DND-41 (cell line): ENCODE measurements at regions not wholly inside any gene's neighbourhood (a gene's known extent, or its start where the extent isn't known, plus 50 kb on each side); places are given as distances from the start of the nearest gene placed in this dataset.

ENCODE experiments used
- ATAC-seq: fragments of 200-7000 bp; cut with Tn5 transposase; 3 replicates; pipeline ENCODE4 v1.9.1; 2021; ENCODE audit warnings: low read depth; ENCODE audit not compliant: insufficient read depth
- DNase-seq: peaks from one replicate; pipeline ENCODE4 v3.0.0-alpha.2; 2020
- H2AFZ ChIP-seq: 2 replicates; pipeline ENCODE4 v1.6.0; 2012; ENCODE audit warnings: low read depth, low read length
- H3K27ac ChIP-seq: 2 replicates; pipeline ENCODE4 v1.5.1; 2012; ENCODE audit warnings: low read length, inconsistent platforms
- H3K27me3 ChIP-seq: fragments of 200-600 bp; sonication (generic); 2 replicates; pipeline ENCODE4 v1.6.0; 2012; ENCODE audit warnings: low read length, mild to moderate bottlenecking, inconsistent platforms; ENCODE audit not compliant: insufficient read depth, poor library complexity
- H3K36me3 ChIP-seq: 2 replicates; pipeline ENCODE4 v1.5.1; 2012; ENCODE audit warnings: low read length, inconsistent platforms; ENCODE audit not compliant: insufficient read depth
- H3K4me1 ChIP-seq: 2 replicates; pipeline ENCODE4 v1.5.1; 2012; ENCODE audit warnings: mild to moderate bottlenecking, low read length; ENCODE audit not compliant: insufficient read depth
- H3K4me2 ChIP-seq: 2 replicates; pipeline ENCODE4 v1.6.0; 2012; ENCODE audit warnings: mild to moderate bottlenecking, moderate library complexity, low read length, inconsistent platforms; ENCODE audit not compliant: insufficient read depth
- H3K4me3 ChIP-seq, 2 experiments: fragments of 200-600 bp in 1 of 2; shearing (Covaris generic) in 1 of 2; 2 replicates each; pipeline ENCODE4 v1.5.1; 2012 to 2016; ENCODE audit warnings: inconsistent platforms in 2 of 2, low read length in 2 of 2, mild to moderate bottlenecking in 2 of 2, low read depth in 1 of 2, moderate library complexity in 1 of 2
- H3K79me2 ChIP-seq: 2 replicates; pipeline ENCODE4 v1.6.0; 2012; ENCODE audit warnings: low read length, inconsistent platforms; ENCODE audit not compliant: insufficient read depth
- H3K9ac ChIP-seq: 2 replicates; pipeline ENCODE4 v1.6.0; 2012; ENCODE audit warnings: low read depth, mild to moderate bottlenecking, inconsistent platforms, low read length, moderate library complexity
- H3K9me3 ChIP-seq: 2 replicates; pipeline ENCODE4 v1.5.1; 2012; ENCODE audit warnings: low read length, moderate library complexity, mild to moderate bottlenecking, inconsistent platforms; ENCODE audit not compliant: insufficient read depth, severe bottlenecking
- H4K20me1 ChIP-seq: 2 replicates; pipeline ENCODE4 v1.6.0; 2012; ENCODE audit warnings: low read length; ENCODE audit not compliant: insufficient read depth
- CTCF ChIP-seq: IDR thresholded peaks from 2 replicates; pipeline ENCODE4 v1.5.1; 2012; ENCODE audit warnings: borderline replicate concordance, low read length, moderate library complexity, mild to moderate bottlenecking; ENCODE audit not compliant: poor library complexity, severe bottlenecking; ENCODE audit errors: extremely low read depth
- EZH2 ChIP-seq: IDR thresholded peaks from 3 replicates; pipeline ENCODE4 v1.6.1; 2012; ENCODE audit warnings: borderline replicate concordance, low read depth, mild to moderate bottlenecking, moderate library complexity, low read length, inconsistent platforms; ENCODE audit not compliant: severe bottlenecking

- H3K4me2 ChIP-seq = no peak overlapping the region
- no peaks in the 10 kb centered on the region for H4K20me1 ChIP-seq
- TF ChIP-seq EZH2 = no peak
- TF ChIP-seq CTCF = no peak
- H2AFZ ChIP-seq = no peak overlapping the region
- no peak overlapping the region for H3K9ac ChIP-seq
- H3K4me3 ChIP-seq = no peak overlapping the region
- no peaks in the 10 kb centered on the region for H3K27me3 ChIP-seq
- no peak for DNase-seq
- H3K4me1 ChIP-seq = no peaks in the 10 kb centered on the region
- no peaks in the 10 kb centered on the region for H3K9me3 ChIP-seq
- ATAC-seq = no peak
- H3K36me3 ChIP-seq = no peaks in the 10 kb centered on the region
- no peaks in the 10 kb centered on the region for H3K79me2 ChIP-seq
- no peak overlapping the region for H3K27ac ChIP-seq
These were observed 254.1 kb upstream of the SMIM21 start for GRCh38 chr18:75681538-75682115.

- TF ChIP-seq EZH2 (no peak), CTCF (no peak)
- Histone ChIP-seq H3K27me3 (no peaks in the 10 kb centered on the region), H3K9me3 (no peaks in the 10 kb centered on the region), H2AFZ (no peak overlapping the region), H3K4me3 (no peak overlapping the region), H3K9ac (no peak overlapping the region), H3K4me2 (no peak overlapping the region), H3K4me1 (no peaks in the 10 kb centered on the region), H3K27ac (no peak overlapping the region), H3K79me2 (no peaks in the 10 kb centered on the region), H3K36me3 (no peaks in the 10 kb centered on the region), H4K20me1 (no peaks in the 10 kb centered on the region)
- no peak for ATAC-seq
- no peak for DNase-seq
These were observed 251.8 kb upstream of the SMIM21 start for GRCh38 chr18:75679331-75679730.

- DNase-seq (no peak), ATAC-seq (no peak)
- no peaks in the 10 kb centered on the region for H3K27me3 ChIP-seq
- TF ChIP-seq EZH2 (no peak), CTCF (no peak)
- H3K36me3 ChIP-seq = no peaks in the 10 kb centered on the region
- H3K4me3 ChIP-seq = no peak overlapping the region
- no peak overlapping the region for H2AFZ ChIP-seq
- H3K79me2 ChIP-seq = no peaks in the 10 kb centered on the region
- H3K4me2 ChIP-seq = no peak overlapping the region
- no peaks in the 10 kb centered on the region for H4K20me1 ChIP-seq
- no peak overlapping the region for H3K27ac ChIP-seq
- no peaks in the 10 kb centered on the region for H3K9me3 ChIP-seq
- no peaks in the 10 kb centered on the region for H3K4me1 ChIP-seq
- no peak overlapping the region for H3K9ac ChIP-seq
These were observed 251.1 kb upstream of the SMIM21 start for GRCh38 chr18:75678627-75679026.
